Stimulated activated CD8-positive, alpha-beta memory T cell treated with anti-CD3 and anti-CD28 coated beads, Interleukin-7, amount 100 ng/mL, for 48 hours (primary cell): ENCODE measurements at regions not wholly inside any gene's neighbourhood (a gene's known extent, or its start where the extent isn't known, plus 50 kb on each side); places are given as distances from the start of the nearest gene placed in this dataset.

Experiments
- DNase-seq, 2 donors: peaks; one replicate each; pipeline ENCODE4 v3.0.0-alpha.2; 2020; ENCODE audit warnings: low read depth in 1 of 2; ENCODE audit errors: extremely low read depth in 1 of 2

GRCh38 chr17:13921841-13922776 lies 147.2 kb upstream of the COX10 start:
- no peak for DNase-seq

- no peak for DNase-seq
Measured at GRCh38 chr17:13922885-13923284, 146.4 kb upstream of the COX10 start.

- DNase-seq = no peak
Measured at GRCh38 chr17:13925579-13925978, 143.7 kb upstream of the COX10 start.

DNA sequence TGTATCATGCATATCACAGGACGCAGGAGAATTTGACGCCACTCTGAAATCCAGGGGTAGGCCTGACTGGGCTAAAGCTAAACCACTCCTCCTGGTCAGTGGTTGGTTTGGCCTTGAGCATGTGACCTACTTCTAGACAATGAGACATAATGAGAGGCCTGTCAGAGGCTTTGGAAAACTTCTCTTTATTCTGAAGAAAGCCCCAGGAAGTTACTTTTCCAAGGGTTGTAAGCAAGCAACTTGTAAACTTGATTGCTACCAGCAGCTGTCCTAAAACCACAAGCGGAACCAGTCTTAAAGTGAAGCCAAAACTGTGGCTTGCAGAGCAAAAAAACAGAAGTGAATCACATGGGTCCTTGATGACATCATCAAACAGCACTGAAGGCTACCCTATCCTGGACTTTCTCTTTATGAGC lies 138.2 kb upstream of the COX10 start:
- no peak for DNase-seq

DNA sequence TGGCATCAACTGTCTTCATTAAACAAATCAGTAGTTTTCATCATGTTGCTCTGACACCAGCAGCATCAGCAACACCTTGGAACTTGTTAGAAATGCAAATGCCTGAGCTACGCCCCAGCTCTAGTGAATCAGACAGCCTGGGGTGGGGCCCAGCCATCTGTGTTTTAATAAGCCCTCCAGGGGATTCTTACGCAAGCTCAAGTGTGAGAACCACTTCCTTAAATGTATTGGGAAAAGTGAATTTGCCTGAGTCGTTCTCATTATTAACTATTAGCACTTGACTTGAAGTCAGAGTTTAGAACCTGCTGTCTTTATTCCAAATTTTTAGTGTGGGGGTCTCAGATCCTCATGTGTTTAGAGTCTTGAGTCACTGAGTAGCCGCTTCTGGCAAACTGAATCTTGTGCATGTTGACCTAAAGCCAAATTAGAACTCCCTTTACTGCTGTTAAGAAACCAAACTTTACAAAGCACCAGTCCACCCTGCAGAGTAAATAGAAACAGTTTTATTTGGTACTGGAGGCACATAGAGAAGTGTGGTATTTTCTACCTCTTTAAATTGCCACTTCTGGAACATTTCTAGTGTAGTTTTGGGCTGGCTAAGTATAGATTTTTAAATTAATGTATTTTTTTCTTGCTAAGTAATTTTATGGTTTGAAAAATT lies 137.4 kb upstream of the COX10 start:
- no peak for DNase-seq

GRCh38 chr17:13933441-13934276 lies 135.6 kb upstream of the COX10 start:
- no peak for DNase-seq

DNA sequence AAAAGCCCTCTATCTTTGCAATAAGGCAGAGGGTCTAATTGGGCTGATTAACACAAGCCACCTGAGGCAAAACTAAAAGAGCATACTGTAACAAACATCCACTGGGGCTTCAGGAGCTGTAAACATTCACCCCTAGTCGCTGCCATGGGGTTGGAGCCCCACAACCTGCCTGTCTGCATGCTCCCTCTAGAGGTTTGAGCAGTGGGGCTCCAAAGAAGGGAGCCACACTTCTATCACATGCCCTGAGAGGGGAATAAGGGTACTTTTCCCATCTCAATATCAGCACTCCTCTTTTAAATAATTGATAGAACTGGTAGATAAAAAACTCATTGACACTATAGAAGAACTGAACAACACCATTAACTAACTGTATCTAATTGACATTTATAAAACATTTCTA lies 130.1 kb upstream of the COX10 start:
- DNase-seq = no peak

- DNase-seq = no peak
Measured at GRCh38 chr17:13940858-13941665, 128.2 kb upstream of the COX10 start.

GRCh38 chr17:13941781-13942180 lies 127.5 kb upstream of the COX10 start:
- no peak for DNase-seq

DNA sequence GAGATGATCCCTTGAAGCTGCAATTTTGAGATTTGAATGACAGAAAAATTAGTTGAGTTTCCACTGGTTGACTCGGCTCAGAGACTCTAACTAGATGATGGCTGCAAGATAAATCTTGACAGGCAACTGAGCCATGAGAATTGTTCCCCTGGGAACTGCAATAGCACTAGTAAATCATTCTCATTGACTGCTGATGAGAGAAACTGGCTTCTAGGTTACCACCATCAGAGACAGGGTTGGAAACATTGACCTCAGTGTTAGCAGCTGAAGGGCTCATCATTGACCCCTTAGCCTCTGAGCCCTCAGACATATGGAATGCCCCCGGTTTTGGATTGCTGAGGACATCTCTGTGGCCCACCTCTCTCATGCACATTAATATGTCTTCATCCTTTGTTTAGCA lies 125.4 kb upstream of the COX10 start:
- no peak for DNase-seq

DNA sequence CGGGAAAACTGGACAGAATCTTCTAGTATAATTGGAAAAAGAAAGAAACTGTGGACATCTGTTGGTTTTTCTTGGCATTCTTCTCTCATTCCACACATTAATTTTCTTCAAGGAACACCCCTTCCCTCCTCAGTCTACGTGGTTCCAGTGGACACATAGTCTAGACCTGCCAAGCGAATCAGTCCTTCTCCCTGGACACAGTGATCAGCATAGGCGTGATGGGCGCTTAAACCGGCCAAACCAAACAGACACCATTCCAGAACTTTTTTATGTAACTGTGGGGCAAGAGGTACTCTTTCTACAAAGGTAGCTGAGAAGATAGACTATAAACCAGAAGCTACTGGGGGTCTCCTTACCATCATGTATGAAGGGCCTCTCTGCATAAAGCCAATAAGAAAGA lies 121.8 kb upstream of the COX10 start:
- DNase-seq = no peak

DNA sequence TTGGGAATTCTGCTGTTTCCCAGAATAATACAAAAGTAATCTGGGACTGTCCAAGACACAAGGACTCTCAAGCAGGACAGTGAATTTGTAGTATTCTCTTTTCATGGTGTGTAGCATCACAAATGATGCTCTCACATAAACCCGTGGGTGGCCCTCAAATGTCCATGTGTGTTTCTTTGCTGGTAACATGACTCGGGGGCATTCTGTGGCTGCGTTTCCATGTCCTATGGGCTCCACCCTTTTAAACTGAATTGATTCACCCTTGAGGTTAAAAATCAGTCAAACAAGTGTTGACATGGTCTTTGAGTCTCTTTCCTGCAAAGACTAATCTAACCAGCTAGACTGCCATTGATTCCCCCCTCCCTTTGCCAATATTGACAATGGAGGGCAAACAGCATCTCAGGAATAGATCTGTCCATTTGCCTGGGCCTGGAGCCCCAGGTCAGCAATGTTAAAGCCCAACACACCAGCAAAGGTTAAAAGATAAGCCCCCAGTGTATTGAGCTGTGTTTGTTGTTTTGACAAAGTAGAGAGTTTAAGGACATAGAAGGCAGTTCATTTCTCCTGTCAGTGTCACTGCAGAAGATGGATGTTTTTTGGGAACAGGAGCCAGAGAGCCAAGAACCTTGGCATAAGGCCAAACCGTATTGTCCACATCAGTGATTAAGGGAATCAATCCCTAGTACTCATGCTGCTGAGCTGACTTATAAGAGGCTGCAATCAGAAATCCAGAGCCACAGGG lies 117.1 kb upstream of the COX10 start:
- no peak for DNase-seq

GRCh38 chr17:13953841-13954240 lies 115.5 kb upstream of the COX10 start:
- no peak for DNase-seq

DNA sequence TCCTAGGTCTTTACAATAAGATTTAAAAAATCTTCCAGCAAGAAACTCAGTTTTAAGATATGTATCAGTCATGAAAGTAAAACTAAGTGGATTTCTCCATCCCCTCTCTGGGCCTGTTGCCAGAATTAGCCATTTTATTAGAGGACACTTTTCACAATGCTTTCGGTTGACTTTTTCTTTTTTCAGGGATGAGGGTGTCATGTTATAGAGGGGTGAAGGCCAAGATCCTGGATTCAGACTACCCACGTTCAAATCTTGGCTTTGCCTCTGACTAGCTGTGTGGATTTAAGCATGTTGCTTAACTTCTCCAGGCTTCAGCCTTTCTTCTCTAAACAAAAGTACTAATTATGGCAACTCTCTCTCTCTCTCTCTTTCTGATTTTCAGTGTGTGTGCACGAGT lies 111.7 kb upstream of the COX10 start:
- DNase-seq = no peak

- DNase-seq = no peak
Measured at GRCh38 chr17:13958773-13959172, 110.5 kb upstream of the COX10 start.

- no peak for DNase-seq
Measured at GRCh38 chr17:13961265-13961664, 108.0 kb upstream of the COX10 start.

- no peak for DNase-seq
Measured at GRCh38 chr17:13962716-13963240, 106.5 kb upstream of the COX10 start.

GRCh38 chr17:13967416-13967815 lies 101.9 kb upstream of the COX10 start:
- no peak for DNase-seq

DNA sequence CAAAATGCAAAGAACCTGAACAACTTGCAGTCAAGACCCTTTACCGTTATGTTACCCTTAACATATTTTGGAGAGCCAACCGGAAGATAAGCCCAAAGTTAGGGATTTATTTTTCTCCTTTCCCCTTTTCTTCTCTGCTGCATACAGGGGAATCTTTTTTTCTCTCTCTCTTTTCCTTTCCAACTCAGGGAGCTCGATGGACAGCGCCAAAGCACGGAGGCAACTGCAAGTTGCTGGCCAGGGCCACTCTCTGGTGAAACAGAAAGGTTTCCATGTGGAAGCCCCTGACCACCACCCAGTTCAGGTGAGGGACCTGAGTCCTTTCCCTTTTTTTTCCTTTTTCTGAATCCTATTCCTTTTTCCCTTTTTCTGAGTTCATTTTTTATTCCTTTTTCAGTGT lies 98.8 kb upstream of the COX10 start:
- DNase-seq = no peak
